Esophagus muscularis mucosa (tissue), 3 donors: ENCODE measurements at regions not wholly inside any gene's neighbourhood (a gene's known extent, or its start where the extent isn't known, plus 50 kb on each side); places are given as distances from the start of the nearest gene placed in this dataset.

Experiments
- CTCF ChIP-seq, 3 experiments: fragments of 200-600 bp in 2 of 3; fragments of 450-650 bp in 1 of 3; sonication (generic) in 2 of 3; IDR thresholded peaks; one replicate each; pipeline ENCODE4 v1.5.1; 2017 to 2019; ENCODE audit warnings: antibody characterized with exemption in 3 of 3, mild to moderate bottlenecking in 2 of 3, moderate library complexity in 1 of 3
- EP300 ChIP-seq: sonication (generic); formaldehyde crosslinking; IDR thresholded peaks from one replicate; pipeline ENCODE4 v1.6.1; 2017; ENCODE audit warnings: antibody characterized with exemption

- TF ChIP-seq CTCF (IDR thresholded peaks at IDR 0.05): no peak
- no peak for TF ChIP-seq EP300
Observed at GRCh38 chr7:3143869-3144775, 100.5 kb upstream of the CARD11 start.
